HL-60 (cell line): ENCODE measurements at regions not wholly inside any gene's neighbourhood (a gene's known extent, or its start where the extent isn't known, plus 50 kb on each side); places are given as distances from the start of the nearest gene placed in this dataset.
"Not testable (repeated sequence)": the region's sequence is repeated elsewhere in the genome, so short reads cannot be mapped to it uniquely, and the experiment has no call there.

Experiments used
- DNase-seq, 2 experiments: peaks; one replicate each; pipeline ENCODE4 v3.0.0-alpha.2; 2010 to 2020; ENCODE audit warnings: low read depth in 1 of 2, low spot score in 1 of 2
- H3K27ac ChIP-seq: fragments of 250-450 bp; sonication (Bioruptor Pico); replicated peaks from 2 replicates; pipeline ENCODE4 v1.5.1; 2020; ENCODE audit warnings: mild to moderate bottlenecking, moderate library complexity
- H3K27me3 ChIP-seq: fragments of 250-450 bp; sonication (Bioruptor Pico); 2 replicates; pipeline ENCODE4 v1.5.1; 2021; ENCODE audit warnings: mild to moderate bottlenecking, moderate library complexity; ENCODE audit not compliant: insufficient read depth, poor library complexity, severe bottlenecking
- H3K4me3 ChIP-seq: replicated peaks from 2 replicates; pipeline ENCODE4 v1.5.1; 2011; ENCODE audit warnings: mild to moderate bottlenecking, control low read depth, low read length; ENCODE audit not compliant: insufficient read depth
- CTCF ChIP-seq: IDR thresholded peaks from one replicate; pipeline ENCODE4 v1.5.1; 2011; ENCODE audit warnings: low read length, control low read depth, inconsistent platforms; ENCODE audit not compliant: insufficient read depth
- GABPA ChIP-seq: IDR thresholded peaks from 2 replicates; pipeline ENCODE4 v1.6.1; 2012; ENCODE audit warnings: low read depth
- POLR2AphosphoS5 ChIP-seq: IDR thresholded peaks from 2 replicates; pipeline ENCODE4 v1.6.1; 2012; ENCODE audit warnings: low read depth
- REST ChIP-seq: IDR thresholded peaks from 2 replicates; pipeline ENCODE4 v1.6.1; 2012; ENCODE audit warnings: low read depth; ENCODE audit not compliant: insufficient replicate concordance
- SPI1 ChIP-seq: IDR thresholded peaks from 2 replicates; pipeline ENCODE4 v1.6.1; 2012; ENCODE audit warnings: low read depth, mild to moderate bottlenecking, borderline replicate concordance

- TF ChIP-seq CTCF (no peak), REST (no peak), SPI1 (no peak), POLR2AphosphoS5 (no peak), GABPA (no peak)
- Histone ChIP-seq H3K27me3 (no peaks in the 10 kb centered on the region), H3K4me3 (no peak overlapping the region), H3K27ac (no peak overlapping the region)
- DNase-seq = no peak
These were observed 255.7 kb upstream of the TBL1XR1 start for GRCh38 chr3:177452831-177453450.

- no peak for DNase-seq
- Histone ChIP-seq H3K27me3 (no peaks in the 10 kb centered on the region), H3K4me3 (no peak overlapping the region), H3K27ac (no peak overlapping the region)
- TF ChIP-seq GABPA (no peak), CTCF (no peak), REST (no peak), SPI1 (no peak), POLR2AphosphoS5 (no peak)
These were observed 256.2 kb upstream of the TBL1XR1 start for GRCh38 chr3:177453451-177453844.

- not testable (repeated sequence) for H3K4me3 ChIP-seq, DNase-seq, H3K27me3 ChIP-seq, H3K27ac ChIP-seq
- peak; percentile 62; the same call in 1 of the 2 replicates for TF ChIP-seq SPI1
These were observed 259.9 kb upstream of the TBL1XR1 start for GRCh38 chr3:177457204-177457603.

DNA sequence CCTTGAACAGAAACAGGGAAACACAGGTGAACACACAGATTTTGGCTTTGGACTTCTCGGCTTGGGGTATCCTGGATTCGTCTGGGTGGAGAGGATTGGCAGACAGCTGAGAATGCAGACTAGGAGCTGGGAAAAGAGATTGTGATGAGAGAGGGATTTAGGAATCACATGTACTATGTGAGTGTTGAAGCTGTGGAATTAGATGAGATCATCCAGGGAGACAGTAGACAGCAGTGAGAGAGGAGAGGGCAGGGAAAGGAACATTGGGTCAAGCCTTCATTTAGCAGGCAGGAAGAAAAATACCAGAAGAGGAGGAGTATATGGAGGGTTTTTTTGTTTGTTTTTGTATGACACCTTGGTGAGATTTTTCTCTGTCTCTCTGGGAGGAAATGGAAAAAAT lies 262.1 kb upstream of the TBL1XR1 start:
- Histone ChIP-seq H3K4me3 (no peak overlapping the region), H3K27ac (no peak overlapping the region), H3K27me3 (no peaks in the 10 kb centered on the region)
- TF ChIP-seq POLR2AphosphoS5 = no peak
- no peak for TF ChIP-seq GABPA
- TF ChIP-seq REST = no peak
- TF ChIP-seq SPI1 = no peak
- TF ChIP-seq CTCF = no peak
- DNase-seq = no peak
